RWPE2 (cell line): ENCODE measurements at regions not wholly inside any gene's neighbourhood (a gene's known extent, or its start where the extent isn't known, plus 50 kb on each side); places are given as distances from the start of the nearest gene placed in this dataset.
"Not testable (repeated sequence)": the region's sequence is repeated elsewhere in the genome, so short reads cannot be mapped to it uniquely, and the experiment has no call there.

Experiments
- ATAC-seq: fragments of 200-7000 bp; cut with Tn5 transposase; 3 replicates; pipeline ENCODE4 v1.9.1; 2021; ENCODE audit warnings: low read depth
- DNase-seq: peaks from one replicate; pipeline ENCODE4 v3.0.0-alpha.2; 2020; ENCODE audit warnings: low spot score
- H3K27ac ChIP-seq: fragments of 450-650 bp; 2 replicates; pipeline ENCODE4 v1.5.1; 2017; ENCODE audit warnings: mild to moderate bottlenecking; ENCODE audit not compliant: poor library complexity, severe bottlenecking
- H3K27me3 ChIP-seq: fragments of 250-450 bp; sonication (Bioruptor Pico); 2 replicates; pipeline ENCODE4 v1.5.1; 2021; ENCODE audit warnings: mild to moderate bottlenecking, moderate library complexity; ENCODE audit not compliant: insufficient read depth, poor library complexity, severe bottlenecking
- H3K36me3 ChIP-seq: fragments of 250-450 bp; sonication (Bioruptor Pico); 2 replicates; pipeline ENCODE4 v1.5.1; 2020; ENCODE audit warnings: low read depth, mild to moderate bottlenecking, moderate library complexity
- H3K4me1 ChIP-seq: fragments of 250-450 bp; sonication (Bioruptor Pico); 2 replicates; pipeline ENCODE4 v1.5.1; 2021; ENCODE audit warnings: mild to moderate bottlenecking, moderate library complexity; ENCODE audit not compliant: insufficient read depth, poor library complexity, severe bottlenecking
- H3K4me3 ChIP-seq: fragments of 250-450 bp; sonication (Bioruptor Pico); 2 replicates; pipeline ENCODE4 v1.5.1; 2021; ENCODE audit warnings: mild to moderate bottlenecking, moderate library complexity; ENCODE audit not compliant: severe bottlenecking
- H3K9me3 ChIP-seq: fragments of 250-450 bp; sonication (Bioruptor Pico); 2 replicates; pipeline ENCODE4 v1.5.1; 2021; ENCODE audit warnings: mild to moderate bottlenecking, moderate library complexity; ENCODE audit not compliant: severe bottlenecking
- CTCF ChIP-seq: fragments of 450-650 bp; IDR thresholded peaks from one replicate; pipeline ENCODE4 v1.5.1; 2017; ENCODE audit warnings: mild to moderate bottlenecking, moderate library complexity; ENCODE audit not compliant: poor library complexity, severe bottlenecking

- Histone ChIP-seq H3K4me1 (no peaks in the 10 kb centered on the region), H3K36me3 (no peaks in the 10 kb centered on the region), H3K27ac (no peak overlapping the region), H3K9me3 (no peaks in the 10 kb centered on the region), H3K27me3 (no peaks in the 10 kb centered on the region), H3K4me3 (no peak overlapping the region)
- TF ChIP-seq CTCF, result no peak
- no peak for ATAC-seq
- DNase-seq, result no peak
Measured at GRCh38 chr5:89181546-89181945, 298.6 kb upstream of the MEF2C start.

- TF ChIP-seq CTCF, result no peak
- no peaks in the 10 kb centered on the region for H3K4me1 ChIP-seq
- H3K4me3 ChIP-seq, result no peak overlapping the region
- no peaks in the 10 kb centered on the region for H3K27me3 ChIP-seq
- no peak overlapping the region for H3K27ac ChIP-seq
- no peaks in the 10 kb centered on the region for H3K36me3 ChIP-seq
- ATAC-seq (no peak), DNase-seq (no peak)
- H3K9me3 ChIP-seq, result no peaks in the 10 kb centered on the region
Measured at GRCh38 chr5:89179731-89180130, 296.7 kb upstream of the MEF2C start.

GRCh38 chr5:89178541-89178940 lies 295.6 kb upstream of the MEF2C start:
- no peak overlapping the region for H3K27ac ChIP-seq
- no peaks in the 10 kb centered on the region for H3K27me3 ChIP-seq
- TF ChIP-seq CTCF, result no peak
- DNase-seq (no peak), ATAC-seq (no peak)
- H3K4me3 ChIP-seq, result no peak overlapping the region
- H3K4me1 ChIP-seq, result no peaks in the 10 kb centered on the region
- no peaks in the 10 kb centered on the region for H3K9me3 ChIP-seq
- no peaks in the 10 kb centered on the region for H3K36me3 ChIP-seq

GRCh38 chr5:89173528-89173927 lies 290.5 kb upstream of the MEF2C start:
- no peaks in the 10 kb centered on the region for H3K4me1 ChIP-seq
- no peak for ATAC-seq
- TF ChIP-seq CTCF, result no peak
- H3K27me3 ChIP-seq, result no peaks in the 10 kb centered on the region
- H3K9me3 ChIP-seq, result no peaks in the 10 kb centered on the region
- H3K4me3 ChIP-seq, result no peak overlapping the region
- no peak for DNase-seq
- no peak overlapping the region for H3K27ac ChIP-seq
- H3K36me3 ChIP-seq, result no peaks in the 10 kb centered on the region

GRCh38 chr5:89168766-89169165 lies 285.8 kb upstream of the MEF2C start:
- H3K27me3 ChIP-seq, result no peaks in the 10 kb centered on the region
- no peak overlapping the region for H3K27ac ChIP-seq
- no peaks in the 10 kb centered on the region for H3K4me1 ChIP-seq
- ATAC-seq (no peak), DNase-seq (no peak)
- no peaks in the 10 kb centered on the region for H3K9me3 ChIP-seq
- no peak overlapping the region for H3K4me3 ChIP-seq
- TF ChIP-seq CTCF, result no peak
- H3K36me3 ChIP-seq, result no peaks in the 10 kb centered on the region

- not testable (repeated sequence) for DNase-seq, H3K27me3 ChIP-seq, ATAC-seq, H3K4me1 ChIP-seq, H3K27ac ChIP-seq, H3K4me3 ChIP-seq, H3K36me3 ChIP-seq, H3K9me3 ChIP-seq
Measured at GRCh38 chr5:89164703-89165102, 281.7 kb upstream of the MEF2C start.
